ENCODE measurements at regions not wholly inside any gene's neighbourhood (a gene's known extent, or its start where the extent isn't known, plus 50 kb on each side); places are given as distances from the start of the nearest gene placed in this dataset.

DNA sequence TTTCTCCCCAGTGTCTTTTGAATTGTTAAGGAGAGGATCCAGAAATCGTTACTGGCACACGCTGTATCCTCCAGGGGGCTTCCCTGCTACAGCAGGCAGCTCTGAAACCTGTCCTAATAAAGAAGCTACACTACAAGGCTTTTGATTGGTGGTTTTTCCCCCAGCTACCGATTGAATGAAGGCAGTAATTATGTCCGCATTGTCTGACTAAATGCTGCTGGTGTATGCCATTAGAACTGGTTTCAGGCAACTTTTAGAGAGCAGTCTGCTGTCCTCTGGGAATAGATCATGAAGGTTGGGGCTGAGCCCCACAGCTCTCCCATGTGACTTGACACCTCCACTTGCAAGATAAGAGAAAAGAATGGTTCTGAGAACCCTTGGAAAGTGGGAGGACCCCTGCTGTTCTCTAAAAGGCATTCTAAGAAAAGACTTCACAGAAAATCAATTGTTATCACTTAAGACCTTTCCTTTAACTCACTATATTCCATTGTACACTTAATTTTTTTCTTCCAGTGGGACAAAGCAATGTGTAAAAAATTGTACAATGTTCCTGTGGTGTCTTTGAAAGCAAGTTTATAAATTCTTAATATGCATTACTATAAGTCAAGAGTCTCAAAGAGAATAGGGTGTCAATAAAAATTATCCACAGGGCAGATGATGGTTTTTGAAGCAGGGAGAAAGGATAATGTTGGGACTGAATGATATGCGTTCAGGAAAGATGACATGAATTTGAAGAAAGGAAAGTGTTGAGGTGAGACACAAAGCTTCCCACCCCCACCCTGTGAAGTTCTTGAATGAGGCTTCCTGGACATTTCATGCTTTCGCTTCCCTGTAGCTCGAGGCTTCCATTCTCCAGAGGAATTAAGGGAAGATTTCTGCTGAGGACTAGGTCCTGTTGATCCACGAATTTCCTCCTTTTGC is 53.0 kb upstream of the DAZL start:
- TF ChIP-seq, protein P1, sequence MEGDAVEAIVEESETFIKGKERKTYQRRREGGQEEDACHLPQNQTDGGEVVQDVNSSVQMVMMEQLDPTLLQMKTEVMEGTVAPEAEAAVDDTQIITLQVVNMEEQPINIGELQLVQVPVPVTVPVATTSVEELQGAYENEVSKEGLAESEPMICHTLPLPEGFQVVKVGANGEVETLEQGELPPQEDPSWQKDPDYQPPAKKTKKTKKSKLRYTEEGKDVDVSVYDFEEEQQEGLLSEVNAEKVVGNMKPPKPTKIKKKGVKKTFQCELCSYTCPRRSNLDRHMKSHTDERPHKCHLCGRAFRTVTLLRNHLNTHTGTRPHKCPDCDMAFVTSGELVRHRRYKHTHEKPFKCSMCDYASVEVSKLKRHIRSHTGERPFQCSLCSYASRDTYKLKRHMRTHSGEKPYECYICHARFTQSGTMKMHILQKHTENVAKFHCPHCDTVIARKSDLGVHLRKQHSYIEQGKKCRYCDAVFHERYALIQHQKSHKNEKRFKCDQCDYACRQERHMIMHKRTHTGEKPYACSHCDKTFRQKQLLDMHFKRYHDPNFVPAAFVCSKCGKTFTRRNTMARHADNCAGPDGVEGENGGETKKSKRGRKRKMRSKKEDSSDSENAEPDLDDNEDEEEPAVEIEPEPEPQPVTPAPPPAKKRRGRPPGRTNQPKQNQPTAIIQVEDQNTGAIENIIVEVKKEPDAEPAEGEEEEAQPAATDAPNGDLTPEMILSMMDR (conservative IDR thresholded peaks at IDR 0.05; ENCODE audit: low read length) = no peak
- H3K4me3 ChIP-seq (ENCODE audit: low read length) = no peak overlapping the region
- no peak for DNase-seq (ENCODE audit: low read depth)

DNA sequence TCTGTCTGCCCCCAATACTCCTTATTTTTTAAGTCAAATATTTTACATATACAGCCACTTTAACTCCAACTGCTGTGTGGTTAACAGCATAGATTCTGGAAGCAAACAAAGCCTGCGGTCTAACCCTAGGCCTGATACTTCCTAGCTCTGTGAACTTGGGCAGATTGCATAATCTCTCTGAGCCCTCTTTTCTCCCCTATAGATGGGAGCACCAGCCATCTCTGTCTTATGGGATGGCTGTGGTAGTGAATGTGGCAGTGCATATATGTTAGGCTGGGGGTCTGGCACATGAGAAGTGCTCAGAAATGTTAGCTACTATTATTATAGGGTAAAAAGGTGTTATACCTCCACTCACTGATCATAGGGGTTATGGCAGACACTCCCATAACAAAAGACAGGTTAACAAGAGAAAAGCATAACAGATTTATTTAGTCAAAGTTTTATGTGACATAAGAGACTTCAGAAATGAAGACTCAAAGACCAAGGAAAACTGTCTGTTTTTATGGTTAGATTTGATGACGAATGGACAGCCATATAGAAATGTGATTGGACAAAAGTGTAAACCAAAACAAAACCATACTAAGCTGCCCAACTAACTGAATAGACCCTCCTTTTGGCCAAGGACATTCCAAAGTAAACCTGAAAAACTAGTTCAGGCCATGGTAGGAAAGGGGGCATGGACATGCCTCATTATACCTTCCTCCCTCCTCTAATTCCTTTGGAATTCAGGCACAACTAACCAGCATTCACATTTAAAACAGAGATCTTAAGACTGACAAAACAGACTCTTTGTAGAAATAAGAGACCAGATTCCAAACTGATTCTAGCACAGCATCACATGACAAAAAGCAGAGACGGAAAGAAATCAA is 53.9 kb upstream of the DAZL start:
- no peak for DNase-seq (ENCODE audit: low read depth)
- H3K4me3 ChIP-seq (ENCODE audit: low read length) = no peak overlapping the region
- TF ChIP-seq, protein P1 (conservative IDR thresholded peaks at IDR 0.05; ENCODE audit: low read length) = no peak

DNA sequence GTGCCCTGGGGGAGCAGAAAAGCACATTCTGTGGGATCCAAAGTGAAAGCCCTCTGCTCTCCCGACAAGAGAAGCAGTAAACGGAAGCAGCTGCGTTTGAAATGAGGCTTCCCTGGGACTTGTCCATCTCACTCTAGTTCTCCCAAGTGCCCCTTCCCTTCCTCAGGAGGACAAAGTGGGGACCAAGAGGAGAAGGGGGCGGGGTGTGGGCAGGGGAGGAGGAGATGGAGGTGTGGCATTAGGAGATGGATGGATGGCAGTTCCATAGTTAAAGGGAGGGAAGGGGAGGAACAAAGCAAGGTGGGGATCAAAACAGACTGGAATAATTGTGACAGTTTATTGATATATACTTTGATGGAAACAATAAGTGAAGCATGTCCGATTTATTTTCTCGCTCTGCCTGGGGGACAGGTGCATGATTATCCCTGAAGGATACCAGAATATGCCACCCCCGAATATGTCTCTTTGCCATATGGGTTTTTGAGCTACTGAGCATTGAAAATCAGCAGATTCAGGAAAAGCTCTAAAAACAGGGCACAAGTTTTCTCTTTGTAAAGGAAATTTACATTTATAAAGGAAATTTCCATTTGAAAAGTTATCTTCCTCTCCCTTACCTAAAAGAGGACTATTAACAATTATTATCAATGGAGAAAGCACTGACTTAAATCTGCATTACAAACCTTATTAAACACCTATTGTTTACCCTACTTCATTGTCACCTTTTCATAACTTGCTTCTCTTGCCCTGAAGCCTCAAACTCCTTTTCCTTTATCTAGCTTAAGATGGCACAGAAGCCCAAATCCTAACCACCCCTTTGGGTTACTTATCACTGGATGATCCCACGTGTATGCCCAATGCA is 58.9 kb upstream of the DAZL start:
- DNase-seq (ENCODE audit: low read depth) = peak; percentile 1
- peak overlapping the region; percentile 47 for H3K4me3 ChIP-seq (ENCODE audit: low read length)
- TF ChIP-seq, protein P1 (conservative IDR thresholded peaks at IDR 0.05; ENCODE audit: low read length) = no peak

DNA sequence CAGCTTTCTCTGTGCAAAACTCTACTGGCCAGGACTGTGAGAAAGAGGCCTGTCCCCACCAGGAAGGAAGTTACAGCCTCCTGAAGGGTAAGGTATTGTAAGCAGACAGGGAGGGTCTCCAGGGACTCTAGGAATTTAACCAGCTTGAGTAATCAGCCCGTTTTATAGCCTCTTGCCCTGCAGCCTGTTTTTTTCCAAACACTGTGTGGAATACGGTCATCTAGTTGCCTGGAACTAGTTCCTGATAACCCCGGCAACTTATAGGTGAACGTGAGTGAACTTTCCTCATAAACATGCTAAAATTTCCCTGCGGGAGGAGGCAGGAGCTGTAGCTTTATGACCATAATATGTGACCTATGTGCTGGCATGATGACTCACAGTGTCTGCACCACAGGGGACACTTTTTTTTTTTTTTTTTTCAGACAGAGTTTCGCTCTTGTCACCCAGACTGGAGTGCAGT is 60.1 kb upstream of the DAZL start:
- TF ChIP-seq, protein P1 (conservative IDR thresholded peaks at IDR 0.05; ENCODE audit: low read length) = no peak
- DNase-seq (ENCODE audit: low read depth) = peak; percentile 59
- H3K4me3 ChIP-seq (ENCODE audit: low read length) = no peak overlapping the region

DNA sequence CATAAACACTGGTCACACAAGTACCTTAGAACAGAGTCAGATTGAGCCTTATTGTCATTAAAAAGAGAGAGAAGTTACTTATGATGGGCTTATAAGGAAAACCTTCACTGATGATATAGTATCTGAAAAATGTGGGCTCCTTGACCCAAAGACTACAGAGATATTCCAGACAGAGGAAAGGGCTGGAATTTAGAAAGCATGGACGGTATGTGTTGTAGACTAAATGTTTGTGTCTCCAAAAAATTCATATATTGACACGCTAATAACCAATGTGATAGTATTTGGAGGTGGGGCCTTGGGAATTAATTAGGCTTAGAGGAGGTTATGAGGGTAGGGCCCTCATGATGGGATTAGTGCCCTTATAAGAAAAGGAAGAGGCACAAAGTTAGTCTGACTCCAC is 61.0 kb upstream of the DAZL start:
- TF ChIP-seq, protein P1 (conservative IDR thresholded peaks at IDR 0.05; ENCODE audit: low read length) = no peak
- H3K4me3 ChIP-seq (ENCODE audit: low read length) = no peak overlapping the region
- DNase-seq (ENCODE audit: low read depth) = no peak

DNA sequence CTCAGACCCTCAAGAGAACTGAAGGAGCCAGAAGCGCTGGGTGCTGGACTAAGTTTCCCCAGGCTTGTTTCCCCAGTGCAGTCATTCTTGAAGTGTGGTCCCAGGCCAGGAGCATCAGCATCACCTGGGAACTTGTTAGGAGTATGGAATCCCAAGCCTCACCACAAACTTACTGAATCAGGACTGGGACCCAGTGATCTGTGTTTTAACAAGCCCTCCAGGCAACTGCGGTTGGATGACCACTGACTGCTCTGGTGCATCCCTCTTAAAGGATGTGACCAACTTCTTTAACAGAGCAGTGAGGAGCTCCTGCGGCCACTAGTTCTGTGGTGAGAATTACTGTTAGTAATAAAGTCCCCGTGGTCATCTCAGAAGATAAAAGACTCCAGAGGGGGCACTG is 62.4 kb upstream of the DAZL start:
- no peak overlapping the region for H3K4me3 ChIP-seq (ENCODE audit: low read length)
- TF ChIP-seq, protein P1 (conservative IDR thresholded peaks at IDR 0.05; ENCODE audit: low read length) = no peak
- DNase-seq (ENCODE audit: low read depth) = no peak

Data from AG10803 (cell line).